ENCODE measurements at regions not wholly inside any gene's neighbourhood (a gene's known extent, or its start where the extent isn't known, plus 50 kb on each side); places are given as distances from the start of the nearest gene placed in this dataset.
"Not testable (repeated sequence)": the region's sequence is repeated elsewhere in the genome, so short reads cannot be mapped to it uniquely, and the experiment has no call there.

DNA sequence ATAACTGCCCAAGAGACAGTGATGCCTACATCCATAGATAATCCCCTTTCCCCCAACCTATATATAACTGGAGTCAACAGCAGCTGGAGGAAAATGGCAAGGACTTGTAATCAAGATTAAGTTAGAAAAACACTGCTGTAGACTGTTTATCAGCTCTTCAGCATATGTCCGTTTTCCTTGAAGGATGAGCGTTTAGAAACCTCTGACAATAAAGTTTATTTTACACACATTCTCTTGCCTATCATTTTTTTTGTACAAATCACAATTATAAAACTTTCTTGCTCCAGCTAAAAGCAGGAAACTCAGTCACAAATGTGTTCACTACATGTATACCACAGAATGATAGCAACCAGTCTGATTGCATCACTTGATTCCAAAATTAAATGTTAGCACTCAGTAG, 50.8 kb downstream of the PPIAL4G start:
- DNase-seq, result not testable (repeated sequence)

DNA sequence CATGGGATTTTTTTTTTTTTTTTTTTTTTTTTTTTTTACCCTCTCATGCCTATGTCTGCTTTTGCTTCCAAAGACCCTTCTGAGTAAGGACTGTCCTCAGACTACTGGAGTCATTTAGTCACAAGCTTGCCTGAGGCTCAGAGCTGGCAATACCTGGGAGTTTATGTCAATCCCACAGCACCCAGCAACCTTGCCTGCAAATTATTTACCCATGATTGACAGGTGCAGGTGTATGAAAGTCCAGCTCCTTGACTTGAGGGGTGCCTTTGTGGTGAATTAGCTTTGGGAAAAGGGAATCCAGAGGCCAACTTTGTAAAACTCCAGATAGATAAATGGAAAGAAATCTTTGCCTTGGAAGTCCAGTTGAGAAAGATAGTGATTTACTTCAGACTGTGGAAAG, 53.2 kb downstream of the PPIAL4G start:
- DNase-seq, result not testable (repeated sequence)

DNA sequence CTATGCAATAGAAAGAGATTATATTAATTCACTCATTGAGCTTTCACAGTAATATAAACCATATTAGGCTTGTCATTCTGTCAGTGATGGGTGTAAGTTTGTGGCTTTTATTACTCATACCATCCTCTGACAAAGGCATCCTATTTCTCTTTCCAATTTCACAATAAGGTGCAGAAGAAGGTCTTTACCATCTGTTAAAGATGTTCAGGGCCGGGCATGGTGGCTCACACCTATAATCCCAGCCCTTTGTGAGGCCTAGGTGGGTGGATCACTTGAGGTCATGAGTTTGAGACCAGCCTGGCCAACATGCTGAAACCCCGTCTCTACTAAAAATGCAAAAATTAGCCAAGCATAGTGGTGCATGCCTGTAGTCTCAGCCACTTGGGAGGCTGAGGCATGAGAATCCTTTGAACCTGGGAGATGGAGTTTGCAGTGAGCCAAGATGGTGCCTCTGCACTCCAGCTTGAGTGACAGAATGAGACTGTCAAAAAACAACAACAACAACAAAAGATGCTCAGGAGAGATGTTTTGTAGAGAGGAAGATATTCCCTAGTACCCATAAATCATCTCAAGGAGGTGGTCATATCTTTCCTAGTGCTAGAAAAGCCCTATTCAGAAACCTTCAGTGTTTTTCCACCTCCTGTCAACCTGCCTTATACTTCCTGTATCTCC, 56.0 kb downstream of the PPIAL4G start:
- DNase-seq, result not testable (repeated sequence)

DNA sequence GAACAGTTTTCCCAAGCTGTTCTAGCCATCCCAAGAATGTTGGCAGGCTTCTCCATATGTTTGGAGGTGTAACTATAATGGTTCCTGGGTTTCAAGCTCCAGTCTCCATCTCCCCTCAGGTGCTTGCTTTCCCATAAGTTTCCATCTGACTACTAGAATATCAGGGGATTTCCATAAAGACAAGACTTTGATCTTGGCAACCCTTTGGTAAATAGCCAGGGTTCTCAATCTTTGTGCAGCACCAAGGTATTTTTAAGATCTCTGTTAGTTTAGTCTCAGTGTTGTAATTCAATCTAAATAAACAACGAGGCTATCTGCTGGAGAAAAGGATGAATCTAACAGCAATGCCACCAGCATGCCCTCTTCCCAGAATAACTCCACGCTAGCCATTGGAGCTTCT, 56.7 kb downstream of the PPIAL4G start:
- DNase-seq, result not testable (repeated sequence)

DNA sequence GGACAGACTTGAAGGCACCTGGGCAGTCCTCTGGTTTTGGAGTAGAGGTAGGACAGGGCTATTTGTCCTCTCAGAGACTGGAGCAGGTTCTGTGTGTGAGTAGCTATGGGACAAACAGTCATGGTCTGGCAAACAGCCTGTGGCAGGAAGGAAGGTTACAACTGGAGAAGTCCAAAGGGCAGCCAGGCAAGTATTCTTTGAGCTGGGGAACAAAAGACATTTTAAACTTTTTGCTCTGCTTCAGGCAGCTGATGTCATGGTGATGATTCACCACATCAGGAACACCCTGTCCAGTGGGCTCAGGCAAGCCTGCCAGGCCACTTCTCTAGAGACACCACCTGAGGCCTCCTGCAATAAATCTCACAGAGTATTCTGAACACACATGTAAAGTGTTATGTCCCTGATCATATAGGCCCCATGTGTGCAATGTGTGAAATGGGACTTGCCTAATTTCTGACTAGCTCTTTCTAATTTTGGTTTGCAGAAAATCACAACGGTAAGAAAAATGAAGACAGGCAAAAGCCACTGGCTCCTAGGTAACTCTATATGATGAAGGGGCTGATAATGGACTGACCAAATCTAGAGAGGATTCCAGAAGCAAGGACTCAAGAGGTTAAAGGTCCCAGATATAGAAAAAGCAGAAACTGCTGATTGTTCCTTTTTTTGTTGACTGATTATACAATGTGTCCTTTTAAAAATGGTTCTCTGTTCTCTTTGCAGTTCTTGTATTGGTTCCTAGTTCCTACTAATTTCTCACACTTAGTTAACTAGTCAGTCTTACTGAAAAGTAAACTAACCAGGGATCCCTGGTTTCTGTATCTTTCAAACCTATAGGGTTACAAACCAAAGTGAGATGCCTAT, 58.7 kb downstream of the PPIAL4G start:
- DNase-seq, result not testable (repeated sequence)

DNA sequence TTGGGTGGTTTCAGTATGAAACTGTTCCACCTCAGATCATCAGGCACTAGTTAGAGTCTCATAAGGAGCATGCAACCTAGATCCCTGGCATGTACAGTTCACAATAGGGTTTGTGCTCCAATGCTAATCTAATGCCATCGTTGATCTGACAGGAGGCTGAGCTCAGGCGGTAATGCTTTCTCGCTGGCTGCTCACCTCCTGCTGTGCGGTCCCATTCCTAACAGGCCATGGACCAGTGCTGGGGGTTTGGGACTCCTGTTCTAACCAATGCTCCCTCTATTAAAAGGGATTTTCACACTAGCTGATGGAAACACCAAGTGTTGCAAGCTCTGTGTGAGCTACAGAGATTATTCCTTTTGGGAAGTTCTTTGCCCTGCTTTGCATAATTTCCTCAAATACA, 60.2 kb downstream of the PPIAL4G start:
- not testable (repeated sequence) for DNase-seq

DNA sequence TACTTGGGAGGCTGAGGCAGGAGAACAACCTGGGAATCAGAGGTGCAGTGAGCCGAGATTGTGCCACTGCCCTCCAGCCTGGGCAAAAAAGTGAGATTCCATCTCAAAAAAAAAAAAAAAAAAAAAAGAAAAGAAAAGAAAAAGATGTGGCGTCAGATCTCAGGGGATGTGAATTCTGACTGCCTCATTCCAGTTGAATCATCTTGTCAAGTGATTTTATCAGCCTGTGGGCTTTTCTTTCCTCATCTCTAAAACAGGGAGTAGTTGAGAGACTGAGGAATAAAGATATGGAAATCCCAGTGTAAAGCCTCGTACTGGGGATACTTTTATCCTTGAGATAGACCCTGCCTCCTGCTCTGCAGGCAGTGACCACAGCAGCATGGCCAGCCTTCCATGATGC, 65.9 kb downstream of the PPIAL4G start:
- DNase-seq, result not testable (repeated sequence)

DNA sequence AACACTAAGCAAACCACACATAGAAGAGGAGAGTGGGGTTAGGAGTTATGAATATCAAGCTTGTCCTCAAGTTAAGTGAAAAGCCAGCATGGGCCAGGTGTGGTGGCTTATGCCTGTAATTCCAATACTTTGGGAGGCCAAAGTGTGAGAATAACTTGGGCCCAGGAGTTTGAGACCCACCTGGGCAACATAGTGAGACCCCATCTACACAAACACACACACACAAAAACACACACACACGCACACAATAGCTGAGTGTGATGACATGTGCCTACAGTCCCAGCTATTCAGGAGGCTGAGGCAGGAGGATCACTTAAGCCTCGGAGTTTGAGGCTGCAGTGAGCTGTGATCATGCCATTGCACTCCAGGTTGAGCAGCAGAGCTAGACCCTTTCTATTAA, 69.7 kb downstream of the PPIAL4G start:
- not testable (repeated sequence) for DNase-seq

DNA sequence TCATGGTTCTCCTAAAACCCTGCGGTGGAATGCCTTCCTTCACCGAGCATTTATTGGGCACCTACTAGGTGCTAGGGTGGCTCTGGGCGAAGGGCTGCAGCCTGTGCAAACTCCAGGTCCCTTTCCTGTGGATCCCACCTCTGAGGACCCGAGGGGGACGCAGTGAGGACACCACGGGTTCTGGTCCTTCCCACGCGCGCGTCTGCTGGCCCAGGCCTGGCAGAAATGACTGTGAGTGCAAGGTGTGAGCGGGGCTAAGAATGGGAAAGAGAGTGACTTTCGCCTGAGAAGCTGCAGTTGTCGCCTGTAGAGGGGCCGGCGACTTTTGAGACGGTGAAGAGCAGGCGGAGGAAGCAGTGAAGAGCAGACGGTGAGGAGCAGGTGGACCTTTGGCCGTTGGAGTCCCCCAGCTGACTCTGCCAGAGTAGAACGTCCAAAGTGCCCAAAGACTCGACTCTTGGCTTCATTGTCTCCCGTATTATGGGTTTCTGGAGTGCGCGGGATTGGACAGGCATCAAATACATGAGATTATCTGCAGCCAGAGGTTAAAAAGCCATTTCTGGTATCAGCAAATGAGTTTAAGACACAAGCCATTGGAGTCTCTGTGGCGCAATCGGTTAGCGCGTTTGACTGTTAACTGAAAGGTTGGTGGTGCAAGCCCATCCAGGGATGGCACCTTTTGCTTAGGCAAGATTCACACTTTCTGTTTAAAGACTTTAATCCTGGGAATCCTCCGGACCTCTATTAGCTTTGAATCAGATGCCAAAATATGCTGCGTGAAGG, 78.1 kb downstream of the PPIAL4G start:
- DNase-seq, result not testable (repeated sequence)

DNA sequence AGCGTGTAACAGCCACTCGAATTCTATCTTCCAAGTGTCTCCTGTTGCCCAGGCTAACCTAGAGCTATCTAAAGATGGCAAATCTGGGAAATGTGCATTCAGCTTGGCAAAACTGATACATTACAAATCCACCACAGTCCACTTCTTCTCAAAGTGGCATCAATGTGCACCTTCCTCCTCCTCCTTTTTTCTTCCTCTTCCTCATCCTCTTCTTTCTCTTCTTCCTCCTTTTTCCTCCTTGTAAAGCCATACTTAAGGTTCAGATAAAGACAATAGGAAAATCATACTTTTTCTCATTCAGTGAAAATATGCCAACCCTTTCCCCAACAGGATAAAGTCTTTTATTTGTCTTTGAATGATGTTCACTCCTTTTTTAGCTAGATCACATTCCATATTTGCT, 79.2 kb downstream of the PPIAL4G start:
- not testable (repeated sequence) for DNase-seq

DNA sequence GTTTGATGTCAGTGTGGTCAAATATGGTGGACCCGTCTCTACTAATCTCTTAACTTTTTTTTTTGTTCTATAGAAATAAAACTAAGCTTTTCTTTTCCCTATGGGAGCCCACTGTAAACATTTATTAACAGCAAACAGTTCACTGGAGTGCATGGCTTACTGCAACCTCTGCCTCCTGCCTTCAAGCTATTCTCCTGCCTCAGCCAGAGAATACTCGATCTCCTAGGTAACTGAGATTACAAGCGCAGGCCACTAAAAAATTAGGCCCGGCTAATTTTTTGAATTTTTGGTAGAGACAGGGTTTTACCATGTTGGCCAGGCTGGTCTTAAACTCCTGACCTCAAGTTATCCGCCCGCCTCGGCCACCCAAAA, 80.0 kb downstream of the PPIAL4G start:
- not testable (repeated sequence) for DNase-seq

DNA sequence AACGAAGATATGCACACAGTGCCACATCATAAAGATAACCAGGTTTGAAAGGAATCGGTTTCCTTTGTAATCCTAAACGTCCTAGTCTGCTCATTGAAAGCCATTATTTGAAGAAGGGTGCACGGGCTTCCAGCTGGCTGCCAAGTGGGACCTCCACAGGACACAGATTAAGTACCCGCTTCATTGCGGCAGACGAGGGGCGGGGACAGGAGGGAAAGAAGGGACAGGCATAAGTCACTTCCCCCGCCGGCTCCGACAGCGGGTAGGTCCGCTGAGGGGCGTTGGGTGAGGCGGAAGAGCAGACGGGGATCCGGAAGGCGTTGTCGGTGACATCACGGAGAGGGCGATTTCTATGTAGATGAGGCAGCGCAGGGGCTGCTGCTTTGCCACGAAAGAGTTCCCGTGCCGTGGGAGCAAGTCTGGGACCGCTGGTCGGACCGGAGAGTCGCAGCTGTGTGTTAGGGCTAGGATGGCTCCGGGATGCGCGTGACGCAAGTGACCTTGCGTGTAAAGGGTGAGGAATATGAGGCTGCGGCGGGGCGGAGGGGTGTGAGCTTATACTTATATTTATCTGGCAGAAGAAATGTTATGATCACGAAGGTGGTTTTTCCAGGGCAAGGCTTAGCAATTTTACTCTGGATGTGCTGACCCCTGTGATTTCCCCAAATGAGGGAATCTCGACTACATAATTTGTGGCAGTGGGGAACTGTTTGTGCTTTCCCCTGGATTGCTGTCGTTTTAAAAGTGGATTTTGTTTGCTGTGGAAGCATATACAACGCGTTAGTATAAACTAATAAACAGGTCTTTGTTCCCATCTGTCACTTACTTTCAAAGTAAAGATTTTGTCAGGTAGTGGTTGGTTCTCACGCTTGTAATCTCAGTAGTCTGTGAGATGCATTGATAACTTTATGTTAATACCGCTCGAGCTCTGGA, 80.7 kb downstream of the PPIAL4G start:
- not testable (repeated sequence) for DNase-seq

DNA sequence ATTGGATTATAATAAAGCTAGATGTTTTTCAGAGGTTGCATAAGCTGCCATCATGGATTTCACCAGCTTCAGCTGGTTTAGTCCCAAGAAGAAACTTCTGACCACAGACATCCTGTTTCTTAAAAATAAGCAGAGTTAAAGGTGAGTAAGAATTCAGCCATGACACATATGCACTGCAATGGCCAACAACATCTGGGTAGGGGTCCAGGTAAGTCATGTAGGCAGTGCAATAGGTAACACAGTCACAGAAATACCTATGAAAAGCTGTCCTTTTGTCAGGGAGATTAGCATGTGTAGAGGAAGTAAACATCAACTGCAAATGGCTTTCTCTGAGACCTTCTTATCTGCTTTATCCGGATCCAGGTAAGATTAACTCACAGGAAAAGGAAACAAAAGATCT, 85.6 kb downstream of the PPIAL4G start:
- DNase-seq, result not testable (repeated sequence)

DNA sequence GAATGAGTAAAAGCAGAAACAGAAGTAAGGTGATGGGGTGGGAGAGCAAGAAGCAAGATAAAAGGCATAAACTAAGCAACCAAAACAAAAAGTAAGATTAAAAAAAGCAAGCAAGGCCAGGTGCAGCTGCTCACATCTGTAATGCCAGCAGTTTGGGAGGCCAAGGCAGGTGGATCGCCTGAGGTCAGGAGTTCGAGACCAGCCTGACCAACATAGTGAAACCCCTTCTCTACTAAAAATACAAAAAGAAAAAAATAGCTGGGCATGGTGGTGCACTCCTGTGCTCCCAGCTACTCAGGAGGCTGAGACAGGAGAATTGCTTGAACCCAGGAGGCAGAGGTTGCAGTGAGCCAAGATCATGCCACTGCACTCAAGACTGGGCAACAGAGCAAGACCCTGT, 90.6 kb downstream of the PPIAL4G start:
- DNase-seq, result not testable (repeated sequence)

DNA sequence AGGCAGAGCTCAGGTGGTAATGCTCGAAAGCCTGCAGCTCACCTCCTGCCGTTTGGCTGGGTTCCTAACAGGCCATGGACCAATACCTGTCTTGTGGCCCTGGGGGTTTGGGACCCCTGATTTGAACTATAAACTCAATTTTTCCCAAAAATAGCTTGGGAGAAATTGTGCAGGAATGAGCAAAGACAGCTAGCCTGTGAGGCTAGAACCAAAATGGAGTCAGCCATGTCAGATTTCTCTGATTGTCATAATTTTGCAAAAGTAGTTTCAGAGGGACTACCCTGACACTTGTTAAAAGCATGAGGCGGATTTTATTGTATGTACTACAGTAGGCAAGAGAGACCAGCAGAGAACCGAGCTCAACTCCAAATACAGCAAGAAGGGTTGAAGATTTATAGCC, 91.8 kb downstream of the PPIAL4G start:
- not testable (repeated sequence) for DNase-seq

DNA sequence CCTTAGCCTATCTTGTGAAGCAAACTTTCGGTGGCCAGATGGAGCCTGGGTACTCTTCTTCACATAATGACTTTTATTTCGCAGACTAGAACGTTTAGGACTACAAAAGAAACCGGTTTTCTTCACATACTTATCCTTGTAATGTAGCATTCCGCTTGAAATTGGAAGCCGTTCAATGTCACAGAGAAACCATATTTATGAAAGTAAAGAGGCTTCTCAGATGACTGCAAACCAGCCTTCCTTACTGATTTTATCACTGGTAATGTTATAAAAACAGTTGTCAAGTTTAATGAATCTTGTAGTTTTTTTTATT, 94.1 kb downstream of the PPIAL4G start:
- DNase-seq, result no peak

DNA sequence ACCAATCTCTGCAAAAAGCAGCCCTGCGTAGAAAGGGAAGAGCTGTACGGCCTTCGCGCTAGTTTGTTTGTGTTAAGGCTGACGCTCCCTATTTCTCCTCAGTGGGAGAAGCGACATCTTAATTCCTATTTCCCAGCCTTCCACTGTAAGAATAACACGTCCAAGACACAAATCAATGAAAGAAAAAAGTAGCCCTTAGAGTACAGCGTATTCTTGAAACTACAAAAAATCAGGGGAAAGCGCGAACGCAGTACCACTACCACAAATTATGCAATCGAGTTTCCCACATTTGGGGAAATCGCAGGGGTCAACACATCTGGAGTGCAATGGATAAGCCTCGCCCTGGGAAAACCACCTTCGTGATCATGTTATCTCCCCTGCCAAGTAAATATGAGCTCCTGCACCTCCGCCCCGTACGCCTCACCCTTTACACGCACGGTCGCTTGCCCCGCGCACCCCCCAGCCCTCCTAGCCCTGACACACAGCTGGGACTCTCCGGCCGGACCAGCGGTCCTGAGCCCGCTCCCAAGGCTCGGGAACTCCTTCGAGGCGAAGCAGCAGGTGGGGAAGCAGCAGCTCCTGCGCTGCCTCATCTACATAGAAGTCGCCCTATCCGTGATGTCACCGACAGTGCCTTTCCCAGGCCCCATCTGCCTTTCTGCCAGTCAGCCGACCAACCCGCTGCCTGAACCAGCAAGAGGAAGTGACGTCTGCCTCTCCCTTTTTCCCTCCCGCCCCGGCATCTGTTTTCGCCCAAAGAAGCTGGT, 94.7 kb downstream of the PPIAL4G start:
- DNase-seq, result no peak

DNA sequence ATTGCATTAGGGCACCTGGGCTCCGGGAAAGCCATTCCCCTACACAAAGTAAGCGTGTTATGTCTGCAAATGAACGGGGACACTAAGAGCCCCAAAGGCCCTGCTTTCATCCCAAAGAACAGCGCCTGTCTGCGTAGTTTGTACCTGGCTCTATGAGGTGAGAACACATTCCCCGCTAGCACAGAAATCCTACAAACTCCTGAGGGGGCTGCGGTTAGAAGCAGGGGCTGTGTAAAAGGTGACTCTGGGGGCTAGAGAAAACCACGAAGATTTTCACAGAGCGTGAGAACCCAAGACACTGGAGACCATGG, 95.2 kb downstream of the PPIAL4G start:
- not testable (repeated sequence) for DNase-seq

DNA sequence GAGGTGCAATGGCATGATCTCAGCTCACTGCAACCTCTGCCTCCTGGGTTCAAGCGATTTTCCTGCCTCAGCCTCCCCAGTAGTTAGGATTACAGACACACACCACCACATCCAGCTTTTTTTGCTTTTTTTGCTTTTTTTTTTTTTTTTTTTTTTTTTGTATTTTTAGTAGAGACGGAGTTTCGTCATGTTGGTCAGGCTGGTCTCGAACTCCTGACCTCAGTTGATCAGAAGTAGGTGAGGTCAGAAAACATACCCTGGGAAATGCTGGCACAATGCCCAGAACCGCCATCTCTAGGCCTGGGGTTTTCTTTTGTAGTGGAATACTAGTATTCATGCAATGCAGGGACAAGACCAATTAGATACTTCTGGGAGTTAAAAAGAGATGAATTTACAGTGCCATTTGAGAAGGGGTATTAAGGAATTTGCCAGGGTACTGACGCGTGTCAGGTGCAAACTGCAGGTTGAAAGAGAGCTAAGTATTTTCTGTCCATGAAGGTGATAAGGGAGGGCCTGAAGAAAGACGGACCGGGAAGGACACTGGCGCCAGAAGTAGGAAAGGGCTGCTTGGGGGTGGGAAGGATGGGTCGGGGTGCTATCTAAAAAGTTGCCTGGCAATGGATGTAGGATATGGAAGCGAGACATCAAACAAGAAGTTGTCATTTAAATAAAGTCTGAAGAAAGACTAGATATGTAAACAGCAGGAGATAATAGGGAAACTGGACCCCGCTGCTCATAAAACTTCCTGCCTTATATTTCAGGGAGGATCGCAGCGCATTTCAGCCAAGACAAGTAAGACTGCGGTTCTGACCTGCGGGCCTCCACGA, 95.8 kb downstream of the PPIAL4G start:
- DNase-seq, result not testable (repeated sequence)

DNA sequence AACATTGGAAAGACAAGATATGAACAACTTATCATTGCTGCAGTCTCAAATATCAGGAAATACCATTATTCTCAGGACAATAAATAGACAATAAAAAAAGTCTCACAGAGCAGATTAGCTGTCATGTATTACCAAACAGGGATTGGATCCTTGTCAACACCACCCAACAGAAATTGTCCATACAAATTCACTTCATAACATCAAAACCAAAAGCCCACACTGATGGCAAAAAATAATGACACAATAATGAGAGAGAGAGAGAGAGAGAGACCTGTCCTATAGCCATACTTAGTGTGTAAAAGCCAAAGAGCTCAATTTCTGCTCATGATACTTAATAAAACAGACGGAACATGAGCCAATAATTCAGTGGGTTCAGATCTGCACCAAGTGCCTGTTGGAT, 96.5 kb downstream of the PPIAL4G start:
- DNase-seq, result no peak

DNA sequence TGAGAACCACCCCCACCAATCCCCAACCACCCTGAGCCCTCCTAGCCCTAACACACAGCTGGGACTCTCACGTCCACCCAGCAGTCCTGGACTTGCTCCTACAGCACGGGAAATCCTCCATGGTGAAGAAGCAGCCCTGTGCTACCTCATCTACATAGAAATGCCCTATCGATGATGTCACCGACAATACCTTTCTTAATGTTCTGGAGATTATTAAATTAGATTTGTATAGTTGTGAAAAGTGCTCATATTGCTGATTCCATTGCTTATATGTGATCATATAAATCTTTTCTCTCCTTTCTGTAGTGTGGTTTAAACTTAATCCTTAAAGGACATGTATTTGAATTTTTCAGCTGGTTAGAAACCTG, 97.1 kb downstream of the PPIAL4G start:
- DNase-seq, result not testable (repeated sequence)
